Naive thymus-derived CD4-positive, alpha-beta T cell (primary cell): ENCODE measurements at regions not wholly inside any gene's neighbourhood (a gene's known extent, or its start where the extent isn't known, plus 50 kb on each side); places are given as distances from the start of the nearest gene placed in this dataset.

ENCODE experiments used
- ATAC-seq: fragments of 150-1000 bp; cut with Tn5 transposase; 2 replicates; pipeline ENCODE4 v1.10.0; 2021; ENCODE audit warnings: mild to moderate bottlenecking, moderate library complexity
- CTCF ChIA-PET: fragments of 350-600 bp; sonication (Branson Sonifier 250); formaldehyde crosslinking; loops from one replicate; lab custom pipeline; 2021; ENCODE audit warnings: antibody characterized with exemption; lab: Charles Lee
- POLR2A ChIA-PET: fragments of 350-600 bp; sonication (Branson Sonifier 250); formaldehyde crosslinking; loops from one replicate; lab custom pipeline; 2021; ENCODE audit warnings: antibody characterized with exemption, inconsistent platforms; lab: Charles Lee
- DNase-seq, 9 donors: peaks; one replicate each; pipeline versions ENCODE4 v3.0.0 to v3.0.0-alpha.2; 2020 to 2022; ENCODE audit warnings: mixed read lengths in 1 of 9
- H3K27ac ChIP-seq: one replicate; pipeline ENCODE4 v1.7.0; 2013; ENCODE audit warnings: mild to moderate bottlenecking, low read depth, low read length, moderate library complexity
- H3K27me3 ChIP-seq, 2 donors: one replicate each; pipeline ENCODE4 v1.7.0; 2013; ENCODE audit warnings: low read length in 2 of 2, mild to moderate bottlenecking in 2 of 2, moderate library complexity in 2 of 2; ENCODE audit not compliant: control insufficient read depth in 2 of 2, insufficient read depth in 2 of 2
- H3K36me3 ChIP-seq, 3 experiments: 1 replicate in 2 of 3; 2 replicates in 1 of 3; pipeline ENCODE4 v1.7.0; 2013; ENCODE audit warnings: low read length in 3 of 3, mild to moderate bottlenecking in 3 of 3, moderate library complexity in 1 of 3; ENCODE audit not compliant: insufficient read depth in 3 of 3, control insufficient read depth in 2 of 3
- H3K4me1 ChIP-seq, 2 donors: one replicate each; pipeline ENCODE4 v1.7.0; 2013; ENCODE audit warnings: low read length in 2 of 2, mild to moderate bottlenecking in 2 of 2, moderate library complexity in 1 of 2; ENCODE audit not compliant: control insufficient read depth in 2 of 2, insufficient read depth in 2 of 2
- H3K4me3 ChIP-seq: 2 replicates; pipeline ENCODE4 v1.7.0; 2013; ENCODE audit warnings: mild to moderate bottlenecking, low read length
- H3K9me3 ChIP-seq, 3 experiments: 1 replicate in 2 of 3; 2 replicates in 1 of 3; pipeline ENCODE4 v1.7.0; 2013; ENCODE audit warnings: low read length in 3 of 3; ENCODE audit not compliant: control insufficient read depth in 2 of 3
- H3K27ac Mint-ChIP-seq, 9 donors: one replicate each; pipeline ENCODE4 v1.8.0; 2020 to 2022; ENCODE audit warnings: mixed read lengths in 9 of 9, mild to moderate bottlenecking in 8 of 9, moderate library complexity in 5 of 9, inconsistent platforms in 2 of 9
- H3K27me3 Mint-ChIP-seq, 5 donors: one replicate each; pipeline ENCODE4 v1.8.0; 2021 to 2022; ENCODE audit warnings: mixed read lengths in 5 of 5, mild to moderate bottlenecking in 1 of 5
- H3K36me3 Mint-ChIP-seq, 5 donors: one replicate each; pipeline ENCODE4 v1.8.0; 2020 to 2022; ENCODE audit warnings: mixed read lengths in 5 of 5, mild to moderate bottlenecking in 3 of 5, inconsistent platforms in 1 of 5
- H3K4me1 Mint-ChIP-seq, 7 donors: one replicate each; pipeline ENCODE4 v1.8.0; 2020 to 2022; ENCODE audit warnings: mixed read lengths in 7 of 7, mild to moderate bottlenecking in 3 of 7, inconsistent platforms in 1 of 7
- H3K4me3 Mint-ChIP-seq, 10 donors: one replicate each; pipeline ENCODE4 v1.8.0; 2020 to 2022; ENCODE audit warnings: mild to moderate bottlenecking in 10 of 10, mixed read lengths in 10 of 10, moderate library complexity in 6 of 10, inconsistent platforms in 2 of 10
- H3K9me3 Mint-ChIP-seq, 11 donors: one replicate each; pipeline ENCODE4 v1.8.0; 2020 to 2022; ENCODE audit warnings: mixed read lengths in 11 of 11, mild to moderate bottlenecking in 4 of 11, inconsistent platforms in 1 of 11, moderate library complexity in 1 of 11
- intact Hi-C, 2 donors: fragments of 100-400 bp; cut with micrococcal nuclease; formaldehyde crosslinking; loops; one replicate each; pipeline ENCODE4 v1.15.1; 2023

DNA sequence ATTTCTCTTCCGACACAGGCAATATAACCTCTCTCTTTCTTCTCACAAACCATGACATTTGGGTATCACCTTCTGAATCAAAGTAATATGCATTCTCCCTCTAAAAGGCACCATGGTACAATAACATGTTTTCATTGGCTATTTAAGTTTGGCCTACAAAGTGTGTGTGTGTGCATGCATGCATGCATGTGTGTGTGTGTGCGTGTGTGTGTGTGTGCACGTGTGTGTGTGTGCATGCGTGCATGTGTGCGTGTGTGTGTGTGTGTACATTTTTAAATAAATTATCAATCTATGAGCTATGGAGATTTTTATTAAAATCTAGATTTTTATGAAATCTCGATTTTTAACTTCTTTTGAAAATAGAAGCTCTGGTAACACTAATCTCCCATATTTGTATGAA, 745.3 kb upstream of the ZEB2 start:
- Histone ChIP-seq H3K4me1 (no peaks in the 10 kb centered on the region), H3K9me3 (no peaks in the 10 kb centered on the region), H3K36me3 (no peaks in the 10 kb centered on the region), H3K27me3 (no peaks in the 10 kb centered on the region), H3K27ac (no peak overlapping the region), H3K4me3 (no peak overlapping the region)
- H3K4me1 Mint-ChIP-seq, result no peaks in the 10 kb centered on the region
- peaks cover 0 to 20% (median 17%) of the 10 kb centered on the region in 5 donors for H3K27me3 Mint-ChIP-seq
- intact Hi-C loops, result no loop called here
- ChIA-PET POLR2A (no interaction called here), CTCF (no interaction called here)
- no peak overlapping the region for H3K27ac Mint-ChIP-seq
- no peak for DNase-seq
- peaks cover 0 to 4% (median 0%) of the 10 kb centered on the region in 5 donors for H3K36me3 Mint-ChIP-seq
- no peak for ATAC-seq
- peaks cover 0 to 5% (median 0%) of the 10 kb centered on the region in 11 donors for H3K9me3 Mint-ChIP-seq
- no peak overlapping the region for H3K4me3 Mint-ChIP-seq

- Histone ChIP-seq H3K27me3 (no peaks in the 10 kb centered on the region), H3K9me3 (no peaks in the 10 kb centered on the region), H3K4me1 (no peaks in the 10 kb centered on the region), H3K4me3 (no peak overlapping the region), H3K36me3 (no peaks in the 10 kb centered on the region), H3K27ac (no peak overlapping the region)
- no peak overlapping the region for H3K27ac Mint-ChIP-seq
- no peaks in the 10 kb centered on the region for H3K36me3 Mint-ChIP-seq
- H3K27me3 Mint-ChIP-seq, result peaks cover 0 to 47% (median 37%) of the 10 kb centered on the region in 5 donors
- H3K4me3 Mint-ChIP-seq, result no peak overlapping the region
- ATAC-seq (no peak), DNase-seq (no peak)
- H3K9me3 Mint-ChIP-seq, result peaks cover 0 to 9% (median 2%) of the 10 kb centered on the region in 11 donors
- intact Hi-C loops, result no loop called here
- POLR2A ChIA-PET, result no interaction called here
- CTCF ChIA-PET, result no interaction called here
- H3K4me1 Mint-ChIP-seq, result peaks cover 0 to 8% (median 2%) of the 10 kb centered on the region in 7 donors
These were observed 740.8 kb upstream of the ZEB2 start for GRCh38 chr2:145260674-145261073.

DNA sequence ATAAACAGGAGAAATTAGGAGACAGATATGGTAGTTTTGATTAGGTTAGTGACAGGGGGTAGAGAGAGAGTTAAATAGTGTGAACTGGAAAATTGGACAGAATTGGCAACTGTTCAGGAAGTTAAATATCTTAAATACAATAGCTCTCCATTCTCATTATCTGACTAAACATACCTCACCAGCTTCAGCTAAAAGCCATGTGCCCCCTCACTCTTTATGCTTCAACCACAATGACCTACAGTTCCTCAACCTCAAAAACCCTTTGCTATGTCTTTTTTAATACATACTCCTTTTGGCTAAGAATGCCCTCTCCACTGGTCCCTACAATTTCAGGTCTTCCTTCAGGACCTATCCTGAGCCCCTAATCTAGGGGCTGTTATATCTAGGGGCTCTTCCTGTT, 740.2 kb upstream of the ZEB2 start:
- Histone ChIP-seq H3K4me1 (no peaks in the 10 kb centered on the region), H3K9me3 (no peaks in the 10 kb centered on the region), H3K27me3 (no peaks in the 10 kb centered on the region), H3K27ac (no peak overlapping the region), H3K4me3 (no peak overlapping the region), H3K36me3 (no peaks in the 10 kb centered on the region)
- no peak overlapping the region for H3K4me3 Mint-ChIP-seq
- no peak for ATAC-seq
- H3K9me3 Mint-ChIP-seq, result peaks cover 0 to 9% (median 2%) of the 10 kb centered on the region in 11 donors
- CTCF ChIA-PET, result no interaction called here
- H3K27ac Mint-ChIP-seq, result no peak overlapping the region
- H3K4me1 Mint-ChIP-seq, result peaks cover 0 to 8% (median 2%) of the 10 kb centered on the region in 7 donors
- POLR2A ChIA-PET, result interaction anchor here (1.2 kb wide), 1 partner anchor 13 kb away, joined by 4 read pairs; no protein-coding TSS in a partner anchor
- intact Hi-C loops, result no loop called here
- peaks cover 0 to 44% (median 39%) of the 10 kb centered on the region in 5 donors for H3K27me3 Mint-ChIP-seq
- H3K36me3 Mint-ChIP-seq, result no peaks in the 10 kb centered on the region
- DNase-seq, result no peak

DNA sequence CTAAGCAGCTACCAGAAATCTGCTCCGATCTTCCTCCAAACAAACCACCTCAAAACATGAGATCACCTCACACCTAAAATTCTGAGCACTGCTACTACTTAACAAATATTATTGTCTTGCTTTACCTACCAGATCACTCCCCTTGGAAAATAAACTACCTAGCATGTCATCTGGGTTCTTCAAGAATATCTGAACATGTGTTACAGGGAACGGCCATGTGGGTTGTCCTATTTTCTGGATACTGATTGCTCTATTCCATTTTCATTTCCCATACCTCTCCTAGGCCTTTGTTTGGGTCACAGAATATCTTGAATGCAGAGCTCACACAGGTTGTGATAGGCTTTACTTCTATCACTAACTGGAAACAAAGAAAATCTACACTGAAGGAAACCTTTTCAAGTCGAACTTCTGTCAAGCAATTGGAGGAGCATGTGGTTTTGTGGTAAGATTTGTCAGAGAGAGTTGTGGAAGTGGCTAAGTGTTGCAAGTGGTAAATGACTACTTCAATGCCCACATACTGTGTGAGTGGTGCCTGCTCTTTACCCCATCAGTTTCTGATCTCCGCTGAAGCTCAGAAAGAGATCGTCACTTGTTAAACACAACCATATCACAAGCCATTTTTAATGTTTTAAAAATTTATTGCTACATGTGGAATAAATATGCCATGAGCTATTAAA, 739.1 kb upstream of the ZEB2 start:
- intact Hi-C loops, result loop anchor here in 1 of 2 donors (1.0 to 2.0 kb wide), 2 partner anchors 64 to 152 kb away; no protein-coding TSS in a partner anchor
- ChIA-PET POLR2A (interaction anchor here (1.2 kb wide), 1 partner anchor 14 kb away, joined by 4 read pairs; no protein-coding TSS in a partner anchor), CTCF (interaction anchor here (0.5 kb wide), 1 partner anchor 401 kb away, joined by 3 read pairs; no protein-coding TSS in a partner anchor)
- Histone ChIP-seq H3K27ac (no peak overlapping the region), H3K9me3 (no peaks in the 10 kb centered on the region), H3K4me1 (no peaks in the 10 kb centered on the region), H3K4me3 (no peak overlapping the region), H3K36me3 (no peaks in the 10 kb centered on the region), H3K27me3 (no peaks in the 10 kb centered on the region)
- Mint-ChIP-seq H3K27me3 (peaks cover 0 to 45% (median 42%) of the 10 kb centered on the region in 5 donors), H3K4me1 (peaks cover 0 to 8% (median 2%) of the 10 kb centered on the region in 7 donors), H3K27ac (no peak overlapping the region), H3K36me3 (no peaks in the 10 kb centered on the region), H3K4me3 (no peak overlapping the region), H3K9me3 (peaks cover 0 to 9% (median 2%) of the 10 kb centered on the region in 11 donors)
- peak; percentile 87 for ATAC-seq
- DNase-seq, result peak in 6 of 9 donors; percentile 2 to 39 (median 16)

DNA sequence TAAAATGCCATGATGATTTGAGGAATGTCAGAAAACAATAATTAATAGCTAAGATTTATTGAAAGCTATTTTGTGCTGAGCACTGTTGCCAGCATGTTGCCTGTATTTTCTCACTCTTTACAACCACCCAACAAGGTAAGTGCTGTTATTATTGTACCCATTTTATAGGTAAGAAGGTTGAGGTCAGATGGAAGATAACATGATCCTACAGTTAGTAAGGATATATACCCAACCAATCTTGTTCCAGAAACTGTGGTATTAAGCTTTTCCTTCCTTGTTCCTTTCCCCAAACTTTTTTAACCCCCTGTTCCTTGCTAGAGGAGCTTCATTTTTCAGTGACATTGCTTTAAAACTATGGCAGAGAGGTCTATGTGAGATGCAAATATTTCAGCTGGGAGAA, 738.0 kb upstream of the ZEB2 start:
- intact Hi-C loops, result loop anchor here in 1 of 2 donors (2.0 kb wide), 1 partner anchor 65 kb away; no protein-coding TSS in a partner anchor

GRCh38 chr2:145256551-145256950, 736.6 kb upstream of the ZEB2 start:
- no peaks in the 10 kb centered on the region for H3K9me3 ChIP-seq
- H3K4me3 ChIP-seq, result no peak overlapping the region
- H3K9me3 Mint-ChIP-seq, result peaks cover 0 to 9% (median 2%) of the 10 kb centered on the region in 11 donors
- H3K4me3 Mint-ChIP-seq, result no peak overlapping the region
- H3K27ac Mint-ChIP-seq, result no peak overlapping the region
- H3K27ac ChIP-seq, result no peak overlapping the region
- H3K27me3 ChIP-seq, result no peaks in the 10 kb centered on the region
- DNase-seq (no peak), ATAC-seq (no peak)
- no peaks in the 10 kb centered on the region for H3K36me3 Mint-ChIP-seq
- CTCF ChIA-PET, result no interaction called here
- intact Hi-C loops, result no loop called here
- no peaks in the 10 kb centered on the region for H3K4me1 ChIP-seq
- peaks cover 0 to 48% (median 44%) of the 10 kb centered on the region in 5 donors for H3K27me3 Mint-ChIP-seq
- H3K36me3 ChIP-seq, result no peaks in the 10 kb centered on the region
- POLR2A ChIA-PET, result no interaction called here
- H3K4me1 Mint-ChIP-seq, result peaks cover 0 to 8% (median 2%) of the 10 kb centered on the region in 7 donors

More for the DNA sequence above, 738.0 kb upstream of the ZEB2 start:
- DNase-seq (no peak), ATAC-seq (no peak)
- ChIA-PET POLR2A (no interaction called here), CTCF (no interaction called here)
- Histone ChIP-seq H3K27me3 (no peaks in the 10 kb centered on the region), H3K36me3 (no peaks in the 10 kb centered on the region), H3K4me3 (no peak overlapping the region), H3K9me3 (no peaks in the 10 kb centered on the region), H3K4me1 (no peaks in the 10 kb centered on the region), H3K27ac (no peak overlapping the region)
- H3K4me1 Mint-ChIP-seq, result peaks cover 0 to 8% (median 2%) of the 10 kb centered on the region in 7 donors
- H3K27me3 Mint-ChIP-seq, result peaks cover 0 to 48% (median 45%) of the 10 kb centered on the region in 5 donors
- H3K27ac Mint-ChIP-seq, result no peak overlapping the region
- H3K36me3 Mint-ChIP-seq, result no peaks in the 10 kb centered on the region
- peaks cover 0 to 9% (median 2%) of the 10 kb centered on the region in 11 donors for H3K9me3 Mint-ChIP-seq
- no peak overlapping the region for H3K4me3 Mint-ChIP-seq
